DOHH2 (cell line): ENCODE measurements at regions not wholly inside any gene's neighbourhood (a gene's known extent, or its start where the extent isn't known, plus 50 kb on each side); places are given as distances from the start of the nearest gene placed in this dataset.

Source experiments
- H3F3A ChIP-seq: fragments of 200-600 bp; sonication (generic), shearing (Covaris generic); 2 replicates; pipeline ENCODE4 v1.6.0; 2016; ENCODE audit warnings: antibody characterized with exemption, mild to moderate bottlenecking; ENCODE audit not compliant: control insufficient read depth, insufficient read depth
- H3K27ac ChIP-seq: fragments of 200-600 bp; sonication (generic); 2 replicates; pipeline ENCODE4 v1.5.1; 2014; ENCODE audit warnings: low read depth, mild to moderate bottlenecking, low read length, moderate library complexity
- H3K27me3 ChIP-seq: fragments of 200-600 bp; sonication (generic); 2 replicates; pipeline ENCODE4 v1.6.1; 2014; ENCODE audit warnings: mild to moderate bottlenecking, low read length, mixed read lengths; ENCODE audit not compliant: control insufficient read depth
- H3K36me3 ChIP-seq: fragments of 200-600 bp; sonication (generic); 2 replicates; pipeline ENCODE4 v1.6.1; 2014; ENCODE audit warnings: mild to moderate bottlenecking, low read length, moderate library complexity, mixed read lengths; ENCODE audit not compliant: control insufficient read depth
- H3K4me1 ChIP-seq: fragments of 200-600 bp; sonication (generic); 2 replicates; pipeline ENCODE4 v1.6.1; 2014; ENCODE audit warnings: mild to moderate bottlenecking, low read length, mixed read lengths; ENCODE audit not compliant: control insufficient read depth
- H3K4me2 ChIP-seq: fragments of 200-600 bp; sonication (generic); 2 replicates; pipeline ENCODE4 v1.6.0; 2014; ENCODE audit warnings: mild to moderate bottlenecking, low read length, moderate library complexity
- H3K4me3 ChIP-seq: fragments of 200-600 bp; sonication (generic); 2 replicates; pipeline ENCODE4 v1.5.1; 2014; ENCODE audit warnings: mild to moderate bottlenecking, low read length, mixed read lengths
- H3K79me2 ChIP-seq: fragments of 200-600 bp; sonication (generic); 2 replicates; pipeline ENCODE4 v1.6.1; 2014; ENCODE audit warnings: mild to moderate bottlenecking, low read length, mixed read lengths; ENCODE audit not compliant: control insufficient read depth
- H3K9me2 ChIP-seq: fragments of 200-600 bp; sonication (generic); replicated peaks from 2 replicates; pipeline ENCODE4 v1.6.1; 2014; ENCODE audit warnings: mild to moderate bottlenecking, low read length, mixed read lengths; ENCODE audit not compliant: control insufficient read depth
- H3K9me3 ChIP-seq: fragments of 200-600 bp; sonication (generic); 2 replicates; pipeline ENCODE4 v1.6.1; 2014; ENCODE audit warnings: antibody characterized with exemption, low read length, mixed read lengths; ENCODE audit not compliant: control insufficient read depth, insufficient read depth
- H4K20me1 ChIP-seq: fragments of 200-600 bp; sonication (generic); 2 replicates; pipeline ENCODE4 v1.6.0; 2014; ENCODE audit warnings: low read depth, mild to moderate bottlenecking, antibody characterized with exemption, low read length, moderate library complexity; ENCODE audit not compliant: control insufficient read depth, insufficient read depth
- CTCF ChIP-seq: fragments of 200-600 bp; sonication (generic); IDR thresholded peaks from one replicate; pipeline ENCODE4 v1.5.1; 2014; ENCODE audit warnings: antibody characterized with exemption, mild to moderate bottlenecking, low read depth, low read length; ENCODE audit not compliant: poor library complexity, severe bottlenecking
- EZH2phosphoT487 ChIP-seq: fragments of 200-600 bp; sonication (generic); IDR thresholded peaks from 2 replicates; pipeline ENCODE4 v1.6.1; 2017; ENCODE audit warnings: borderline replicate concordance, mild to moderate bottlenecking, antibody characterized with exemption, low read length, moderate library complexity, mixed read lengths

GRCh38 chr2:228942856-228943255 is 328.2 kb downstream of the PID1 start:
- no peak overlapping the region for H3K4me2 ChIP-seq
- TF ChIP-seq EZH2phosphoT487 = no peak
- TF ChIP-seq CTCF = no peak
- H3K4me1 ChIP-seq = no peaks in the 10 kb centered on the region
- H3K27me3 ChIP-seq = no peaks in the 10 kb centered on the region
- no peaks in the 10 kb centered on the region for H3K36me3 ChIP-seq
- no peak overlapping the region for H3K4me3 ChIP-seq
- no peaks in the 10 kb centered on the region for H3K9me3 ChIP-seq
- no peak overlapping the region for H3K27ac ChIP-seq
- H3K79me2 ChIP-seq = no peaks in the 10 kb centered on the region
- no peaks in the 10 kb centered on the region for H3F3A ChIP-seq
- H3K9me2 ChIP-seq = no peaks in the 10 kb centered on the region; the same call in 1 of the 2 replicates
- H4K20me1 ChIP-seq = no peaks in the 10 kb centered on the region

GRCh38 chr2:228938629-228939028 is 332.5 kb downstream of the PID1 start:
- Histone ChIP-seq H3K79me2 (no peaks in the 10 kb centered on the region), H3K27ac (no peak overlapping the region), H3K4me1 (no peaks in the 10 kb centered on the region), H3K27me3 (no peaks in the 10 kb centered on the region), H3K9me2 (no peaks in the 10 kb centered on the region; the same call in 1 of the 2 replicates), H3K4me3 (no peak overlapping the region), H3F3A (no peaks in the 10 kb centered on the region), H3K9me3 (no peaks in the 10 kb centered on the region), H3K4me2 (no peak overlapping the region), H3K36me3 (no peaks in the 10 kb centered on the region), H4K20me1 (no peaks in the 10 kb centered on the region)
- no peak for TF ChIP-seq CTCF

GRCh38 chr2:228927028-228928010 is 343.8 kb downstream of the PID1 start:
- H3K4me3 ChIP-seq = no peak overlapping the region
- no peaks in the 10 kb centered on the region for H3K79me2 ChIP-seq
- no peaks in the 10 kb centered on the region for H3K36me3 ChIP-seq
- H3K27ac ChIP-seq = no peak overlapping the region
- no peaks in the 10 kb centered on the region for H3K27me3 ChIP-seq
- H3F3A ChIP-seq = no peaks in the 10 kb centered on the region
- no peaks in the 10 kb centered on the region for H3K9me3 ChIP-seq
- no peaks in the 10 kb centered on the region for H4K20me1 ChIP-seq
- H3K4me1 ChIP-seq = no peaks in the 10 kb centered on the region
- TF ChIP-seq CTCF (no peak), EZH2phosphoT487 (no peak)
- no peak overlapping the region for H3K4me2 ChIP-seq
- H3K9me2 ChIP-seq = no peaks in the 10 kb centered on the region; the same call in 1 of the 2 replicates
